HEK293 (cell line): ENCODE measurements at regions not wholly inside any gene's neighbourhood (a gene's known extent, or its start where the extent isn't known, plus 50 kb on each side); places are given as distances from the start of the nearest gene placed in this dataset.

Experiments
- CTCF ChIA-PET: fragments of 350-600 bp; formaldehyde crosslinking; extraction: SDS; loops from one replicate; lab custom pipeline; 2021; ENCODE audit warnings: antibody characterized with exemption; lab: Yijun Ruan, JAX
- POLR2A ChIA-PET: fragments of 300-600 bp; formaldehyde crosslinking; extraction: SDS; loops from one replicate; lab custom pipeline; 2020; ENCODE audit warnings: antibody characterized with exemption, inconsistent platforms; lab: Yijun Ruan, JAX
- H3K27ac ChIP-seq: fragments of 200-500 bp; sonication (Bioruptor generic); 2 replicates; pipeline ENCODE4 v1.5.1; 2014; ENCODE audit warnings: low read depth, low read length, control low read depth, inconsistent platforms; ENCODE audit errors: extremely low read depth
- H3K36me3 ChIP-seq, 2 experiments: fragments of 200-500 bp in 1 of 2; sonication (Bioruptor generic) in 1 of 2; 1 replicate in 1 of 2; 2 replicates in 1 of 2; pipeline ENCODE4 v1.5.1; 2014 to 2017; ENCODE audit warnings: inconsistent platforms in 2 of 2, low read length in 2 of 2; ENCODE audit not compliant: control insufficient read depth in 2 of 2, insufficient read depth in 1 of 2
- H3K4me1 ChIP-seq: fragments of 200-500 bp; sonication (Bioruptor generic); 2 replicates; pipeline ENCODE4 v1.5.1; 2014; ENCODE audit warnings: mild to moderate bottlenecking, low read length, inconsistent platforms; ENCODE audit not compliant: control insufficient read depth, insufficient read depth
- H3K4me3 ChIP-seq: 2 replicates; pipeline ENCODE4 v1.5.1; 2011; ENCODE audit warnings: low read depth, mild to moderate bottlenecking, control low read depth, low read length, moderate library complexity
- H3K9me3 ChIP-seq: fragments of 200-500 bp; sonication (Bioruptor generic); 2 replicates; pipeline ENCODE4 v1.5.1; 2014; ENCODE audit warnings: low read depth, low read length, inconsistent platforms; ENCODE audit not compliant: control insufficient read depth, insufficient read depth
- KLF1 ChIP-seq: fragments of 450-650 bp; formaldehyde crosslinking; IDR thresholded peaks from 2 replicates; pipeline ENCODE4 v1.5.1; 2016; ENCODE audit warnings: missing biosample characterization, missing genetic modification characterization
- KLF8 ChIP-seq: fragments of 450-650 bp; formaldehyde crosslinking; IDR thresholded peaks from 2 replicates; pipeline ENCODE4 v1.5.1; 2016; ENCODE audit warnings: missing biosample characterization, missing genetic modification characterization
- PBX3 ChIP-seq: sonication (generic); formaldehyde crosslinking; IDR thresholded peaks from 2 replicates; pipeline ENCODE4 v1.8.1; 2022; ENCODE audit warnings: mild to moderate bottlenecking, moderate library complexity, missing genetic modification reagents
- TSHZ1 ChIP-seq: fragments of 450-650 bp; formaldehyde crosslinking; IDR thresholded peaks from 2 replicates; pipeline ENCODE4 v1.5.1; 2016; ENCODE audit warnings: missing biosample characterization, missing genetic modification characterization, borderline replicate concordance
- ZBTB48 ChIP-seq: fragments of 450-650 bp; formaldehyde crosslinking; IDR thresholded peaks from 2 replicates; pipeline ENCODE4 v1.5.1; 2016; ENCODE audit warnings: missing biosample characterization, missing genetic modification characterization
- ZBTB6 ChIP-seq: fragments of 450-650 bp; formaldehyde crosslinking; IDR thresholded peaks from 2 replicates; pipeline ENCODE4 v1.5.1; 2017; ENCODE audit warnings: missing biosample characterization, missing genetic modification characterization
- ZBTB8A ChIP-seq: fragments of 450-650 bp; formaldehyde crosslinking; IDR thresholded peaks from 2 replicates; pipeline ENCODE4 v1.5.1; 2016; ENCODE audit warnings: missing biosample characterization, missing genetic modification characterization
- ZFP41 ChIP-seq: fragments of 450-650 bp; formaldehyde crosslinking; IDR thresholded peaks from 2 replicates; pipeline ENCODE4 v1.5.1; 2016; ENCODE audit warnings: missing biosample characterization, missing genetic modification characterization, borderline replicate concordance
- ZNF138 ChIP-seq: fragments of 450-650 bp; formaldehyde crosslinking; IDR thresholded peaks from 2 replicates; pipeline ENCODE4 v1.5.1; 2016; ENCODE audit warnings: missing biosample characterization, missing genetic modification characterization, borderline replicate concordance
- ZNF157 ChIP-seq: fragments of 450-650 bp; formaldehyde crosslinking; IDR thresholded peaks from 2 replicates; pipeline ENCODE4 v1.5.1; 2016; ENCODE audit warnings: missing biosample characterization, missing genetic modification characterization
- ZNF175 ChIP-seq: fragments of 450-650 bp; formaldehyde crosslinking; IDR thresholded peaks from 2 replicates; pipeline ENCODE4 v1.5.1; 2016; ENCODE audit warnings: missing biosample characterization, missing genetic modification characterization
- ZNF292 ChIP-seq: fragments of 450-650 bp; formaldehyde crosslinking; IDR thresholded peaks from 2 replicates; pipeline ENCODE4 v1.5.1; 2016; ENCODE audit warnings: low read depth, missing biosample characterization, missing genetic modification characterization, borderline replicate concordance
- ZNF335 ChIP-seq: fragments of 450-650 bp; formaldehyde crosslinking; conservative IDR thresholded peaks from 2 replicates; pipeline ENCODE4 v1.5.1; 2016; ENCODE audit warnings: missing biosample characterization, missing genetic modification characterization
- ZNF350 ChIP-seq: fragments of 450-650 bp; formaldehyde crosslinking; IDR thresholded peaks from 2 replicates; pipeline ENCODE4 v1.5.0; 2017; ENCODE audit warnings: missing biosample characterization, mild to moderate bottlenecking, missing genetic modification characterization
- ZNF530 ChIP-seq: fragments of 450-650 bp; formaldehyde crosslinking; IDR thresholded peaks from 2 replicates; pipeline ENCODE4 v1.5.1; 2016; ENCODE audit warnings: low read depth, missing biosample characterization, missing genetic modification characterization
- ZNF548 ChIP-seq: fragments of 450-650 bp; formaldehyde crosslinking; IDR thresholded peaks from 2 replicates; pipeline ENCODE4 v1.5.1; 2016; ENCODE audit warnings: missing biosample characterization, missing genetic modification characterization
- ZNF555 ChIP-seq: fragments of 450-650 bp; formaldehyde crosslinking; conservative IDR thresholded peaks from 2 replicates; pipeline ENCODE4 v1.5.1; 2017; ENCODE audit warnings: missing biosample characterization, mild to moderate bottlenecking, missing genetic modification characterization, inconsistent platforms
- ZNF645 ChIP-seq: fragments of 450-650 bp; formaldehyde crosslinking; IDR thresholded peaks from 2 replicates; pipeline ENCODE4; 2016; ENCODE audit warnings: missing biosample characterization, missing genetic modification characterization
- ZNF664 ChIP-seq: fragments of 450-650 bp; formaldehyde crosslinking; IDR thresholded peaks from 2 replicates; pipeline ENCODE4 v1.5.1; 2016; ENCODE audit warnings: missing biosample characterization, missing genetic modification characterization
- ZNF701 ChIP-seq: fragments of 450-650 bp; formaldehyde crosslinking; IDR thresholded peaks from 2 replicates; pipeline ENCODE4 v1.5.1; 2016; ENCODE audit warnings: missing biosample characterization, missing genetic modification characterization
- TF ChIP-seq, protein P1 (sequence below): fragments of 450-650 bp; formaldehyde crosslinking; IDR thresholded peaks from 2 replicates; pipeline ENCODE4 v1.5.1; 2016; ENCODE audit warnings: missing biosample characterization, missing genetic modification characterization

GRCh38 chr2:554444-554843 is 122.8 kb downstream of the TMEM18 start:
- TF ChIP-seq ZNF664 (tag by site-specific recombination) (no peak), ZBTB6 (tag by site-specific recombination) (no peak)
- ChIA-PET POLR2A (no interaction called here), CTCF (no interaction called here)
- H3K27ac ChIP-seq, result no peak overlapping the region
- no peak overlapping the region for H3K4me3 ChIP-seq
- no peaks in the 10 kb centered on the region for H3K9me3 ChIP-seq
- no peaks in the 10 kb centered on the region for H3K36me3 ChIP-seq
- no peaks in the 10 kb centered on the region for H3K4me1 ChIP-seq

- ChIA-PET CTCF (interaction anchor here (0.6 kb wide), 1 partner anchor 28 kb away, joined by 5 read pairs; no protein-coding TSS in a partner anchor), POLR2A (no interaction called here)
- Histone ChIP-seq H3K36me3 (no peaks in the 10 kb centered on the region), H3K27ac (no peak overlapping the region), H3K4me3 (no peak overlapping the region), H3K4me1 (no peaks in the 10 kb centered on the region), H3K9me3 (no peaks in the 10 kb centered on the region)
- TF ChIP-seq ZBTB6 (tag by site-specific recombination) (no peak), ZNF292 (no peak), ZNF350 (no peak), ZNF157 (tag by site-specific recombination) (no peak), ZFP41 (tag by site-specific recombination) (no peak), ZNF335 (tag by site-specific recombination) (no peak), ZNF175 (no peak), ZNF548 (no peak), KLF1 (no peak), ZNF530 (tag by site-specific recombination) (no peak), PBX3 (no peak), ZNF701 (tag by site-specific recombination) (no peak), KLF8 (tag by site-specific recombination) (no peak), ZNF645 (tag by site-specific recombination) (no peak), ZNF555 (tag by site-specific recombination) (no peak), TSHZ1 (no peak), ZBTB48 (tag by site-specific recombination) (no peak), ZNF138 (tag by site-specific recombination) (no peak), ZBTB8A (tag by site-specific recombination) (no peak)
- TF ChIP-seq, protein P1, sequence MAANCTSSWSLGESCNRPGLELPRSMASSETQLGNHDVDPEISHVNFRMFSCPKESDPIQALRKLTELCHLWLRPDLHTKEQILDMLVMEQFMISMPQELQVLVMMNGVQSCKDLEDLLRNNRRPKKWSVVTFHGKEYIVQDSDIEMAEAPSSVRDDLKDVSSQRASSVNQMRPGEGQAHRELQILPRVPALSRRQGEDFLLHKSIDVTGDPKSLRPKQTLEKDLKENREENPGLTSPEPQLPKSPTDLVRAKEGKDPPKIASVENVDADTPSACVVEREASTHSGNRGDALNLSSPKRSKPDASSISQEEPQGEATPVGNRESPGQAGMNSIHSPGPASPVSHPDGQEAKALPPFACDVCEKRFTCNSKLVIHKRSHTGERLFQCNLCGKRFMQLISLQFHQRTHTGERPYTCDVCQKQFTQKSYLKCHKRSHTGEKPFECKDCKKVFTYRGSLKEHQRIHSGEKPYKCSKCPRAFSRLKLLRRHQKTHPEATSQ (tag by site-specific recombination), result no peak
Measured at GRCh38 chr2:552906-553305, 124.3 kb downstream of the TMEM18 start.
